Daoy (cell line): ENCODE measurements at regions not wholly inside any gene's neighbourhood (a gene's known extent, or its start where the extent isn't known, plus 50 kb on each side); places are given as distances from the start of the nearest gene placed in this dataset.
A peak's percentile ranks its signal among the peaks of the same experiment; 100 is the strongest.
"Not testable (repeated sequence)": the region's sequence is repeated elsewhere in the genome, so short reads cannot be mapped to it uniquely, and the experiment has no call there.

Source experiments
- DNase-seq: peaks from one replicate; pipeline ENCODE4 v3.0.0-alpha.2; 2015; ENCODE audit warnings: low read depth

DNA sequence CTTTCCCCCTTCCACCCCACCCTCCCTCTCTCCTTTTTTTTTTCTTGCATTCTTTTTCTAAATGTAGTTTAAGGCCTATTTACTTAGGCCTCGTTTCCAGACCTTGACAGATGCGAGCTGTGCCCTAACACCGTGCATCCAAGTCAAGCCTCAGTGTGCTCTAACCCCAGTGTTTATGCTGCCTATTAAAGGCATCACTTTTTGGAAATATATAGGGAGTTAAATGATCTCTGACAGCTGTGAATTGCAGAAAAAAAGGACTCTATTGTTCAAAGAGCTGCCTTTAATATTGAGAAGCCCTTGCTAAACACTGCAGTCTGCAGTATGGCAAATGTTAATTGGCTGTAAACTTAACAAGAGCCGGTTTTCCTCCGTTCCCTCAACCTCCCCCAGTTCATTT lies 270.4 kb upstream of the TUT7 start:
- DNase-seq: no peak

GRCh38 chr9:86614871-86615849 lies 260.9 kb upstream of the TUT7 start:
- DNase-seq: no peak

- DNase-seq: no peak
Measured at GRCh38 chr9:86613943-86614342, 259.7 kb upstream of the TUT7 start.

GRCh38 chr9:86611534-86611933 lies 257.3 kb upstream of the TUT7 start:
- DNase-seq: not testable (repeated sequence)

- DNase-seq: no peak
Measured at GRCh38 chr9:86605303-86605702, 251.1 kb upstream of the TUT7 start.

DNA sequence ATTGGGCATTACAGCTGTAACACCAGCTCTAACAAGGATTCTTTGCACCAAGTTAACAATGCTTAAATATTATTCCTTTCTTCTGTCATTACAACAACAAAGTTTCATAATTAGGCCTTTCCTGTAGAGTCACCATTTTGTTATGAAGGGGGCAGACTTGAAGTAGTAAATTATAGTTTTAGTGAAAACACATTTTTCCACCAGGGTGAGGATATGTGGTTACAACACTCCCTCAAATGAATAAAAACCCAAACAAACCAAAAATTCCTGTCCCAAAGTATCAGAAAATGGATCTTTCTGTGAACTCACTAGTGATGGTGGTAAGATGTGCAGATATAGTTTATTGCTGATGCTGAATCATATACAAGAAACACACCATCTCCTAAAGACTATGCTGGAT lies 250.5 kb upstream of the TUT7 start:
- no peak for DNase-seq

DNA sequence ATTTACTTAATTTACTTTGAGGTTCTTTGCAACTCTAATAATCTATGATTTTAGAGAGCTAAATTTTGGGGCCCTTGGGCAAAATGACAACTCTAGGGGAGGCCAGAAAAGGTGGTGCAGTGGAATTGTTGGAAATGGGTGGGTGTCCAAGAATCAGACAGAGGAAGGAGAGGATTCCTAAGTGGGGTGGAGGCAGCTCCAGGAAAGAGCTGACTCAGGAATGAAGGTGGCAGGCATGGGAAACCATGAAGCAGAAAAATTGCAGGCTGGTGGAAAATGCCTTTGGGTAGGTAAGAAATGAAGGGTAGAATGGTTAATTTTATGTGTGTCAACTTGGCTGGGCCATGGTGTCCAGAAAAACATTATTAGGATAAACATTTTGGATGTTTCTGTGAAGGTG lies 248.5 kb upstream of the TUT7 start:
- DNase-seq: no peak

DNA sequence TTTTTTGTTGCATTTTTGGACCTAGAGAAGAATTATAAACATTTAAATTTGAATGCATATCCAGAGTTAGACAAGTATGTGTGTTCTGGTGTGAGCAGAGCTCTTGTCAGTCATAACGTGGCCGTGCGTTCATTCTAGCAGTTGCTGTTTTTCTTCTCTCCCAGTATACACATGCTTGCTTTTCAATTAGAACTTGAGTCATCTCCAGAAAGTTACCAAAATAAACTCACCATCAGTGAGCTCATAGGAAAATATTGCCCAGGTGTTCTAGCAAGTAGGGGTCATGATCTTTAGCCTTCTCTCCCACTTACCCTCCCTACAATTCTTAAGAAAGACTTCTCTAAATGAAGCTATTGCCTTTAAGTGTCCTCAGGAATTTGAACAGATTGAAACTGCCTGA lies 247.5 kb upstream of the TUT7 start:
- DNase-seq: peak; percentile 21

- DNase-seq: no peak
Measured at GRCh38 chr9:86600977-86601376, 246.8 kb upstream of the TUT7 start.

- peak; percentile 59 for DNase-seq
Measured at GRCh38 chr9:86600291-86600690, 246.1 kb upstream of the TUT7 start.

GRCh38 chr9:86599561-86599960 lies 245.4 kb upstream of the TUT7 start:
- no peak for DNase-seq

DNA sequence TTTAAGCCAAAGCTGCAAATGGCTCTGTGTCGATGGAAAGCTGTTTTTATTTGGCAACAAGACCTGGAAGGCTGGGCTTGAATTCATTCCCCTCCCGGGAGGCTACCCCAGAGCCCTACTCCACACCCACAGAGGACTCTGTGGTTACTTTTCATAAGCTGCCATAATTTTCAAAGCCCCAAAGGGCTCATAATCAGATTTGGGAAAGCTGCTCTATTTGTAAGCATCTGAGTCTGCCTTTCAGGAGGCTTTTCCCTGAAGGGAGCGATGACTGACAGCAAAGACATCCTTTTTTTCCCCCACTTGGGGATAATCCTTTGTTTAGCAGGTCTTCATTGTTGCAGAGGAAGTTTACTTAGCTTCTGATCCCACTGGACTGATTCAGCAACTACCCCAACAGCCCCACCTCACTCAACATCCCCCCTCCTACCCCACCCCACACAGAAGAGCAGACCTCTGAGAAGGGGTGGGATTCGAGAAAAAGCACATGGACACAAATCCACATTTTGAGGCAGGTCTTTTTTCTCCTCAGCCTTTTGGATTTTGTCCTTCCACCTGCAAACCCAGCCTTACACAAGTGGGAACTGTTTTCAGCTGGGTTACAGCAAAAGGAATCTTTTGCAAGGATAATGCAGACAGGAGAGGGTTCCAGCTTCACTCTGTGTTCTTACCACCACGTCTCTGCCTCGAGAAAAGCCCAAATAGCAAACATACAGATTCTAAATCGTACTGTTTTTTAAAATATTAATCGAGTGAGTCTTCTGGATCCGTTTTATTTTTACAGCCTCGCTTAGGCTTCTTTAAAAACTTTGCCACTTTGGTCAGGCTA lies 244.4 kb upstream of the TUT7 start:
- DNase-seq: no peak

- DNase-seq: no peak
Measured at GRCh38 chr9:86594724-86595123, 240.5 kb upstream of the TUT7 start.

GRCh38 chr9:86591472-86591871 lies 237.3 kb upstream of the TUT7 start:
- DNase-seq: no peak

GRCh38 chr9:86589730-86590129 lies 235.5 kb upstream of the TUT7 start:
- DNase-seq: no peak

GRCh38 chr9:86589273-86589672 lies 235.1 kb upstream of the TUT7 start:
- DNase-seq: peak; percentile 29

- DNase-seq: no peak
Measured at GRCh38 chr9:86586144-86586494, 231.9 kb upstream of the TUT7 start.

GRCh38 chr9:86585422-86586143 lies 231.4 kb upstream of the TUT7 start:
- DNase-seq: no peak

GRCh38 chr9:86580688-86581087 lies 226.5 kb upstream of the TUT7 start:
- DNase-seq: no peak

DNA sequence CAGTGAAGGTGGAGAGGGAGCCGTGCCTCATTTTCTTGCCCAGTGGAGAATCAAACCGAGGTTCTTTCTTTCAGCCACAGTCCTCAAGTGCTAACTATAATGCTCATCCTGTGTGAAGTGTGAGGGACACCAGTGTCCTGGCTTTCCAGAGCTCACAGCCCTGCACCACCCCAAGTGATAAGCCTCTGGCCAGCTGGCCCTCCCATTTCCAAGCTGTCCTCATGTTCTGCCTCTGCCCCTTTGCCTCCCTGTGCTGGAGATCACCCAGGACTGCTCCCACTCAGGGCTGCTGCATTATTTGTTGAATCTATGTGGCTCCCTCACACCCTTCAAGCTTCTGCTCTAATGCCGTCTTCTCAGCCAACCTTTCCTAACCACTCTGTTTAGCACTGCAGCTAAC lies 224.5 kb upstream of the TUT7 start:
- DNase-seq: no peak

GRCh38 chr9:86577420-86578333 lies 223.5 kb upstream of the TUT7 start:
- no peak for DNase-seq
